IMR-90 (cell line): ENCODE measurements at regions not wholly inside any gene's neighbourhood (a gene's known extent, or its start where the extent isn't known, plus 50 kb on each side); places are given as distances from the start of the nearest gene placed in this dataset.

Source experiments
- BHLHE40 ChIP-seq: fragments of 150-350 bp; IDR thresholded peaks from 2 replicates; pipeline ENCODE4 v1.6.1; 2016; ENCODE audit warnings: mild to moderate bottlenecking, low read depth, low read length
- CEBPB ChIP-seq: IDR thresholded peaks from 2 replicates; pipeline ENCODE4 v1.6.1; 2012; ENCODE audit warnings: low read depth, low read length, improper control_type of control experiment
- FOS ChIP-seq: fragments of 150-350 bp; IDR thresholded peaks from 2 replicates; pipeline ENCODE4 v1.6.1; 2016; ENCODE audit warnings: low read depth, low read length
- MAZ ChIP-seq: IDR thresholded peaks from 2 replicates; pipeline ENCODE4 v1.6.1; 2012; ENCODE audit warnings: low read depth, mild to moderate bottlenecking, low read length, improper control_type of control experiment, moderate library complexity, borderline replicate concordance
- NFE2L2 ChIP-seq: fragments of 150-350 bp; IDR thresholded peaks from 2 replicates; pipeline ENCODE4 v1.6.1; 2016; ENCODE audit warnings: low read depth, mild to moderate bottlenecking, low read length
- POLR2A ChIP-seq: IDR thresholded peaks from 2 replicates; pipeline ENCODE4 v1.6.1; 2012; ENCODE audit warnings: mild to moderate bottlenecking, low read depth, low read length
- RAD21 ChIP-seq: IDR thresholded peaks from 2 replicates; pipeline ENCODE4 v1.6.1; 2012; ENCODE audit warnings: low read length, improper control_type of control experiment
- RCOR1 ChIP-seq: IDR thresholded peaks from 2 replicates; pipeline ENCODE4 v1.6.1; 2012; ENCODE audit warnings: mild to moderate bottlenecking, low read length, improper control_type of control experiment; ENCODE audit not compliant: insufficient replicate concordance
- SMC3 ChIP-seq: fragments of 150-350 bp; IDR thresholded peaks from 2 replicates; pipeline ENCODE4 v1.6.1; 2016; ENCODE audit warnings: low read depth, mild to moderate bottlenecking, antibody characterized with exemption, low read length, moderate library complexity
- USF2 ChIP-seq: fragments of 150-350 bp; IDR thresholded peaks from 2 replicates; pipeline ENCODE4 v1.6.1; 2017; ENCODE audit warnings: mild to moderate bottlenecking, antibody characterized with exemption, low read length, low read depth
- TF ChIP-seq, protein P1 (sequence below): conservative IDR thresholded peaks from 2 replicates; pipeline ENCODE4 v1.5.1; 2012; ENCODE audit warnings: mild to moderate bottlenecking, low read depth, low read length, improper control_type of control experiment

GRCh38 chr3:177610686-177611633 lies 413.7 kb upstream of the TBL1XR1 start:
- TF ChIP-seq SMC3 (no peak), BHLHE40 (no peak), POLR2A (no peak), RAD21 (no peak), MAZ (no peak), CEBPB (no peak), USF2 (no peak), FOS (no peak), NFE2L2 (no peak), RCOR1 (no peak)
- TF ChIP-seq, protein P1, sequence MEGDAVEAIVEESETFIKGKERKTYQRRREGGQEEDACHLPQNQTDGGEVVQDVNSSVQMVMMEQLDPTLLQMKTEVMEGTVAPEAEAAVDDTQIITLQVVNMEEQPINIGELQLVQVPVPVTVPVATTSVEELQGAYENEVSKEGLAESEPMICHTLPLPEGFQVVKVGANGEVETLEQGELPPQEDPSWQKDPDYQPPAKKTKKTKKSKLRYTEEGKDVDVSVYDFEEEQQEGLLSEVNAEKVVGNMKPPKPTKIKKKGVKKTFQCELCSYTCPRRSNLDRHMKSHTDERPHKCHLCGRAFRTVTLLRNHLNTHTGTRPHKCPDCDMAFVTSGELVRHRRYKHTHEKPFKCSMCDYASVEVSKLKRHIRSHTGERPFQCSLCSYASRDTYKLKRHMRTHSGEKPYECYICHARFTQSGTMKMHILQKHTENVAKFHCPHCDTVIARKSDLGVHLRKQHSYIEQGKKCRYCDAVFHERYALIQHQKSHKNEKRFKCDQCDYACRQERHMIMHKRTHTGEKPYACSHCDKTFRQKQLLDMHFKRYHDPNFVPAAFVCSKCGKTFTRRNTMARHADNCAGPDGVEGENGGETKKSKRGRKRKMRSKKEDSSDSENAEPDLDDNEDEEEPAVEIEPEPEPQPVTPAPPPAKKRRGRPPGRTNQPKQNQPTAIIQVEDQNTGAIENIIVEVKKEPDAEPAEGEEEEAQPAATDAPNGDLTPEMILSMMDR: no peak
